ENCODE measurements at regions not wholly inside any gene's neighbourhood (a gene's known extent, or its start where the extent isn't known, plus 50 kb on each side); places are given as distances from the start of the nearest gene placed in this dataset.
"Not testable (repeated sequence)": the region's sequence is repeated elsewhere in the genome, so short reads cannot be mapped to it uniquely, and the experiment has no call there.

GRCh38 chr5:54883374-54884194 lies 101.8 kb downstream of the ESM1 start:
- DNase-seq: peak; percentile 82

GRCh38 chr5:54882841-54883240 lies 102.6 kb downstream of the ESM1 start:
- DNase-seq: no peak

GRCh38 chr5:54882101-54882500 lies 103.3 kb downstream of the ESM1 start:
- DNase-seq: no peak

- peak; percentile 48 for DNase-seq
These were observed 103.9 kb downstream of the ESM1 start for GRCh38 chr5:54881286-54882005.

- DNase-seq: no peak
These were observed 108.4 kb downstream of the ESM1 start for GRCh38 chr5:54876976-54877375.

- no peak for DNase-seq
These were observed 108.8 kb downstream of the ESM1 start for GRCh38 chr5:54876556-54876955.

GRCh38 chr5:54874337-54875021 lies 110.9 kb downstream of the ESM1 start:
- DNase-seq: no peak

GRCh38 chr5:54873691-54874090 lies 111.7 kb downstream of the ESM1 start:
- no peak for DNase-seq

- no peak for DNase-seq
These were observed 112.6 kb downstream of the ESM1 start for GRCh38 chr5:54872810-54873209.

- DNase-seq: no peak
These were observed 115.1 kb downstream of the ESM1 start for GRCh38 chr5:54870271-54870670.

- no peak for DNase-seq
These were observed 115.7 kb downstream of the ESM1 start for GRCh38 chr5:54869691-54870090.

- DNase-seq: no peak
These were observed 116.6 kb downstream of the ESM1 start for GRCh38 chr5:54868511-54869483.

GRCh38 chr5:54867310-54867944 lies 118.0 kb downstream of the ESM1 start:
- no peak for DNase-seq

GRCh38 chr5:54864911-54865515 lies 120.4 kb downstream of the ESM1 start:
- DNase-seq: not testable (repeated sequence)

- DNase-seq: no peak
These were observed 123.4 kb downstream of the ESM1 start for GRCh38 chr5:54862036-54862435.

GRCh38 chr5:54861212-54861894 lies 124.0 kb downstream of the ESM1 start:
- no peak for DNase-seq

- DNase-seq: no peak
These were observed 125.1 kb downstream of the ESM1 start for GRCh38 chr5:54860321-54860720.

GRCh38 chr5:54859316-54859715 lies 126.1 kb downstream of the ESM1 start:
- no peak for DNase-seq

GRCh38 chr5:54854883-54855581 lies 130.4 kb downstream of the ESM1 start:
- DNase-seq: no peak

- DNase-seq: no peak
These were observed 133.4 kb downstream of the ESM1 start for GRCh38 chr5:54852007-54852406.
